ENCODE measurements at regions not wholly inside any gene's neighbourhood (a gene's known extent, or its start where the extent isn't known, plus 50 kb on each side); places are given as distances from the start of the nearest gene placed in this dataset.

DNA sequence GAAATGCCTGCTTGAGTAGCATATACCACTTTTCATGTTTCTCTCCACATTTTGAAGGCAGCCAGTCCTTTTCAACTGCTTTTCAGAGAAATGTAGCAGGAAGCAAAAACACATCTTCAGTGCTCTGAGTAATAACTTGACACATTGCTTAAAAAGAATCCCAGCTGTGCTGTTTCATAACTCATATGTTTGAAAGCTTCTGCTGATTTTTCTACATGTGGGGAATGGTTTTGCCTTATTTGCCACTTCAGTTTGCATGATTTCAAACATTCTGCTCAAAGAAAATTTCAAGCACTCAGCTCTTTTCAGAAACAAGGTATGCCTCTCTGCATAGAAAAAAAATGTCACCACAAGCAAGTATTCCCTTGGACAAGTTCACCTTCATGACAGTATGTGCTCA is 732.8 kb downstream of the POM121L12 start:
- no peaks in the 10 kb centered on the region for H3K36me3 Mint-ChIP-seq
- no peak overlapping the region for H3K4me3 Mint-ChIP-seq
- no peaks in the 10 kb centered on the region for H3K27me3 Mint-ChIP-seq
- H3K27ac Mint-ChIP-seq: no peak overlapping the region
- peaks cover 10% of the 10 kb centered on the region for H3K9me3 Mint-ChIP-seq
- DNase-seq (ENCODE audit: low spot score in 2 of 2) (no peak), ATAC-seq (ENCODE audit: low read depth) (no peak)
- H3K4me1 Mint-ChIP-seq: no peaks in the 10 kb centered on the region

DNA sequence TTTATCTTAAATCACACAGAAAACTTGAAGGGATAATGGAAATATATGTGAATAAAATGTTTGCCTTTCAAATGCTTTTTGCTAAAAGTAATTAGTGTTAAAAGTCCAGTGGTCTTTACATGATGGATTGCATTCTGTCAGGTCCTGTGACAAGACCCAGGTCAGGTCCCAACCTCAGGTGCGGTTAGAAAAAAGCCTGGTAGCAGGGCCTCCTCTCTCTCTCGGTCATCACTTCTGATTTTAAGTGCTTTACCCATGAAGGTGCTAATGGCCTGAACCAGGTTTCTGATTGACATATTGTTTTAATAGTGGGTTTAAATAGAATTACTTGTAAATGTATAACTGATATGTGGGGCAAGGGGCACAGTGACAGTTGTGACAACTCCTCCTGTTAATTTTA is 736.3 kb downstream of the POM121L12 start:
- no peaks in the 10 kb centered on the region for H3K27me3 Mint-ChIP-seq
- ATAC-seq (ENCODE audit: low read depth) (no peak), DNase-seq (ENCODE audit: low spot score in 2 of 2) (no peak)
- H3K4me1 Mint-ChIP-seq: no peaks in the 10 kb centered on the region
- H3K27ac Mint-ChIP-seq: no peak overlapping the region
- H3K4me3 Mint-ChIP-seq: no peak overlapping the region
- peaks cover 3% of the 10 kb centered on the region for H3K9me3 Mint-ChIP-seq
- no peaks in the 10 kb centered on the region for H3K36me3 Mint-ChIP-seq

DNA sequence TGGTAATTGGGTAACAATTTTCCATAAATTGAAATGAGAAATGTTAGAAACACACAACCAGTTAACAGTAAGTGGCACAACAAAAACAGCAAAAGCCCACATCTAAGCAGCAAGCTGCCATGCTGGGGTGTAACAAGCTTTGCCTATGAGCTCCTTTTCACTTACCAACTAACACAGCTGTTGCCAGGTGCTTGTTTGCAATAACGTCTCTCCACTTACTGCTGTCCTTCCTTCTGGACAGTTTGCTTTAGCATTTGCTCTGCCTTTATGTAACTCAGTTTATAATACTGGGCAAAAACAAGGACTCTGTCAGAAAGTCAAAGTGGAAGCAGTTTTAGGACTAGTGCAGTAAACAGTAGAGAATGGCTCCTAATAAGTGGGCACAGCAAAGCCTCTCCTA is 740.9 kb downstream of the POM121L12 start:
- ATAC-seq (ENCODE audit: low read depth): no peak

DNA sequence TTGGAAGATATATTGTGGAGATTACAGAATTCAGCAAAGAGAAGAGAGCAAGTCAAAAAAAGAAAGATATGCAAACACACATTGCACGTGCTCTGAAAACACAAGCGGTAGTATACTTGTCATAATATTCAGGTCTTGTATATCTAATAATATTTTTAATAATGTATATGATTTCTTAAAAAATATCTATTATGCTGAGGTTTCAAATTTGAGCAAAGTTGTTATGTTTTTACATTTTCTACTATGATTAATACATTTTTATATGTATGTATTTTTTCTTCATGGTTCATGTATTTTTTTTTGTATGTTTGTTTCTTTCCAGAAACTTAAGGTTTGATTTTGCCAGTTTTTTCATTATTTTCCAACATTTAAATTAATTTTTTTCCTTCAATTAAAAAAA is 752.4 kb upstream of the VSTM2A start:
- peaks cover 13% of the 10 kb centered on the region for H3K9me3 Mint-ChIP-seq
- no peak for ATAC-seq (ENCODE audit: low read depth)
- no peak overlapping the region for H3K4me3 Mint-ChIP-seq
- no peak overlapping the region for H3K27ac Mint-ChIP-seq
- no peaks in the 10 kb centered on the region for H3K4me1 Mint-ChIP-seq
- no peak for DNase-seq (ENCODE audit: low spot score in 2 of 2)
- H3K27me3 Mint-ChIP-seq: no peaks in the 10 kb centered on the region
- no peaks in the 10 kb centered on the region for H3K36me3 Mint-ChIP-seq

More for the DNA sequence above, 740.9 kb downstream of the POM121L12 start:
- H3K27ac Mint-ChIP-seq: no peak overlapping the region
- H3K4me1 Mint-ChIP-seq: no peaks in the 10 kb centered on the region
- no peaks in the 10 kb centered on the region for H3K36me3 Mint-ChIP-seq
- peaks cover 2% of the 10 kb centered on the region for H3K9me3 Mint-ChIP-seq
- no peaks in the 10 kb centered on the region for H3K27me3 Mint-ChIP-seq
- no peak for DNase-seq (ENCODE audit: low spot score in 2 of 2)
- no peak overlapping the region for H3K4me3 Mint-ChIP-seq

DNA sequence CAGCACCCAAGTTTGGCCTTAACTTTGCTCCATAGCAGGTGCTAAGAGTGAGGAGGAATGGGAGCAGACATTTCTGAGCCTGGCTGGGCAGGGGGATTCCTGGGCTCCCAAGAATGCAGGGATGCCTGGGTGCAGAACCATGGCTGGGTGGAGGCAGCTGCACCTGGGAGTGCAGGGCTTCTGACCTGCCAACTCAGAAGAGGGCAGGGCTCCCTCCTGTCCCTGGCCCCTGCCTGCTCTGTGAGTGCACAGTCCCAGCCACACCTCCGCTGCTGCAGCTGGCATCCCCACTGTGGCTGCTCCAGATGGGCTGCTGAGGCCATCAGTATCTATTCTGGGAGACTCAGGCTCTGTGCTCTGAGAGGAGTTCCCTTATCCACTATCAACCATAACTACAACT is 747.4 kb upstream of the VSTM2A start:
- Mint-ChIP-seq H3K4me3 (no peak overlapping the region), H3K9me3 (peaks cover 8% of the 10 kb centered on the region), H3K36me3 (no peaks in the 10 kb centered on the region), H3K27me3 (no peaks in the 10 kb centered on the region), H3K27ac (no peak overlapping the region), H3K4me1 (no peaks in the 10 kb centered on the region)
- ATAC-seq (ENCODE audit: low read depth) (no peak), DNase-seq (ENCODE audit: low spot score in 2 of 2) (no peak)

DNA sequence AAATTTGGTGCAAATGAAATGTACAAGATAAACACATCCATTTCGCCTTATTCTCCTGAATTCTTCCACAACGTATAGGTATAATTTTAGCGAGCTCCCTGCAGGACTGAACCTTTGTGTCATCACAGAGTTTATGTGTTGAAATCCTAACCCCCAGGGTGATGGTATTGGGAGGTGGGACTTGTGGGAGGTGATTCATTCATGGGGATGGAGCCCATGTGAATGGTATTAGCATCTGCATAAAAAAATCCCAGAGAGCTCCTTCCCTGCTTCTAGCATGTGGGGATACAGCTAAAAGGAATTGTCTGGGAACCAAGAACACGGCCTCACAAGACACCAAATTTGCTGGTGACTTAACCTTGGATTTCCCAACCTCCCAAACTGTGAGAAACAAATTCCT is 741.4 kb upstream of the VSTM2A start:
- ATAC-seq (ENCODE audit: low read depth): no peak

DNA sequence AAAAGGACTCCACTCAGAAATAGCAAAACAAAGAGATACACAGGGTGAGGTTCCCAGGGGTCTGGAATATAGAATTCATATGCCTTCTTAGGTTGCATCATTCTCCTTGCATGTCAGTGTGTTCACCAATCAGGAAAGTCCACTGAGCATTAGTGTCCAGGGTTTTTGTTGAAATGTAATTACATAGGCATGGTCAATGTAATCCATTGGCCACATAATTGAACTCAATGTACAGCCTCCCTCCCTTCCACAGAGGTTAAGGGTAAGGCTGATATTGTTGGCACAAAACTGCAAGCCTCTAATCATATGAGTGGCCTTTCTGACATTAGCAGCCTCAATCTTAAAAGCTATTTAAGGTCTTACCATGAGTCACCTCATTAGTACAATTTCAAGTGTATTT is 736.1 kb upstream of the VSTM2A start:
- no peak overlapping the region for H3K27ac Mint-ChIP-seq
- H3K4me3 Mint-ChIP-seq: no peak overlapping the region
- no peak for ATAC-seq (ENCODE audit: low read depth)
- H3K27me3 Mint-ChIP-seq: no peaks in the 10 kb centered on the region
- H3K4me1 Mint-ChIP-seq: no peaks in the 10 kb centered on the region
- peaks cover 6% of the 10 kb centered on the region for H3K9me3 Mint-ChIP-seq
- no peaks in the 10 kb centered on the region for H3K36me3 Mint-ChIP-seq
- no peak for DNase-seq (ENCODE audit: low spot score in 2 of 2)

More for the DNA sequence above, 741.4 kb upstream of the VSTM2A start:
- H3K4me3 Mint-ChIP-seq: no peak overlapping the region
- no peak for DNase-seq (ENCODE audit: low spot score in 2 of 2)
- H3K9me3 Mint-ChIP-seq: peaks cover 5% of the 10 kb centered on the region
- no peaks in the 10 kb centered on the region for H3K27me3 Mint-ChIP-seq
- no peaks in the 10 kb centered on the region for H3K36me3 Mint-ChIP-seq
- no peak overlapping the region for H3K27ac Mint-ChIP-seq
- H3K4me1 Mint-ChIP-seq: no peaks in the 10 kb centered on the region

DNA sequence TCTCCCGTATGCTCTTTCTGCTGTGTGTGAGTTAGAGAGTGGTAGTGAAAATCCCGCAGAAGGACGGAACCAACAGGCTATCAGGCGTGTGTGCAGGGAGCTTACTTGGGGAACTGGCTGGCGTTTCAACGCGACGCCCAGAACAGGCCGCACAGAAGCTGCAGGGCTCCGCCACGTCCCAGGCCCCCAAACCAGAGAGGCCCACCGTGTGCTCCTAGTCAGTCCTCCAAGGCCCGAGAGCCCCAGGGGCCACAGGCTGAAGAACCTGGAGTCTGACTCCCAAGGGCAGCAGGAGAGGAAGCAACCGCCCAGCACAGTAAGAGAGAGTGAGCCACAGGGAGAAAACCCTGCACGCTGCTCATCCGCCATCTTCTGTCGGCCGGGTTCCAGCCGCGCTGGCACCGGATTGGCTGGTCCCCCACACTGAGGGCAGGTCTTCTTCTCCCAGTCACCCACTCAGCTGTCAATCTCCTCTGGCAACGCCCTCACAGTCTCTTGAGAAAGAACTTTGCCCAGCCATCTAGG is 730.6 kb upstream of the VSTM2A start:
- ATAC-seq (ENCODE audit: low read depth) (no peak), DNase-seq (ENCODE audit: low spot score in 2 of 2) (no peak)
- Mint-ChIP-seq H3K27me3 (no peaks in the 10 kb centered on the region), H3K4me1 (no peaks in the 10 kb centered on the region), H3K27ac (no peak overlapping the region), H3K4me3 (peak overlapping the region; percentile 32), H3K9me3 (peaks cover 6% of the 10 kb centered on the region), H3K36me3 (no peaks in the 10 kb centered on the region)

DNA sequence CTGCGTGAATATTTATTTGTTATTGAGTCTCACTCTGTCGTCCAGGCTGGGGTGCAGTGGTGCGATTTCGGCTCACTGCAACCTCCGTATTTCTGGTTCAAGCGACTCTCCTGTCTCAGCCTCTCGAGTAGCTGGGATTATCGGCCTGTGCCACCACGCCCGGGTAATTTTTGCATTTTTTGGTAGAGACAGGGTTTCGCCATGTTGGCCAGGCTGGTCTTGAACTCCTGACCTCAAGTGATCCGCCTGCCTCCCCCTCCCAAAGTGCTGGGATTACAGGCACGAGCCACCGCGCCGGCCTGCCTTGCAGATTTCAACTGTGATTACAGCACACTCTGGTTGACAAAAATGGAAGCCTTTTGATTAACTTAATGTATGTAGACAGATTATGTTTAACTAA is 730.0 kb upstream of the VSTM2A start:
- no peaks in the 10 kb centered on the region for H3K4me1 Mint-ChIP-seq
- H3K36me3 Mint-ChIP-seq: no peaks in the 10 kb centered on the region
- peaks cover 5% of the 10 kb centered on the region for H3K9me3 Mint-ChIP-seq
- no peak overlapping the region for H3K4me3 Mint-ChIP-seq
- no peak overlapping the region for H3K27ac Mint-ChIP-seq
- DNase-seq (ENCODE audit: low spot score in 2 of 2) (no peak), ATAC-seq (ENCODE audit: low read depth) (no peak)
- no peaks in the 10 kb centered on the region for H3K27me3 Mint-ChIP-seq

DNA sequence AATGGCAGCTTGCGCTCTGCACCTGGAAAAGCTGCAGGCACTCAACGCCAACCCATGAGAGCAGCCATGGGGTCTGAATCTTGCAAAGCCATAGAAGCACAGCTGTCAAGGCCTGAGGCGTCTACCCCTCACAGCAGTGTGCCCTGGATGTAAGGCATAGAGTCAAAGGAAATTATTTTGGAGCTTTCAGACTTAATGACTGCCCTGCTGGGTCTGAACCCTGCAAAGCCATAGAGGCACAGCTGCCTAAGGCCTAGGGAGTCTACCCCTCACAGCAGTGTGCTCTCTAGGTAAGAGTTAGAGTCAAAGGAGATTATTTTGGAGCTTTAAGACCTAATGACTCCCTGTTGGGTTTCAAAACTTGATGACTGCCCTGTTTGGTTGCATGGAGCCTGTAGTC is 706.9 kb upstream of the VSTM2A start:
- H3K9me3 Mint-ChIP-seq: peaks cover 11% of the 10 kb centered on the region
- no peaks in the 10 kb centered on the region for H3K4me1 Mint-ChIP-seq
- ATAC-seq (ENCODE audit: low read depth): no peak
- no peak overlapping the region for H3K4me3 Mint-ChIP-seq
- DNase-seq (ENCODE audit: low spot score in 2 of 2): no peak
- H3K27me3 Mint-ChIP-seq: no peaks in the 10 kb centered on the region
- H3K36me3 Mint-ChIP-seq: no peaks in the 10 kb centered on the region
- no peak overlapping the region for H3K27ac Mint-ChIP-seq

DNA sequence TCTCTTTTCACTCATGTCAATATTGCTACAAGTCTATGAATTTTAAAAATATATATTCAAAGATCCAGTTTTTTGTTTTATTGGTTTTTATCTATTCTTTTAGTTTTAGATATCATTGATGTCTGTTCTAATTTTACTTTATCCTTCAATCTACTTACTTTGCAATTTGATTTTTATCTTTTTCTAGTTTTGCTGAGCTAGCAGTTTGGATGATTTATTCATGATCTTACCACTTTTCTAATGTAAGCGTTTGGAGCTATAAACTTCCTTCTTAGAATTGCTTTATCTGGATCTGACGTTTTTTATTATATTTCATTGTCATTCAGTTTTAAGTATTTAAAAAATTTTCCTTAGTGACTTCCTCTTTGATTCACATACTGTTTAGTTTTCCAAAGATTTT is 664.5 kb upstream of the VSTM2A start:
- no peak overlapping the region for H3K4me3 Mint-ChIP-seq
- H3K27me3 Mint-ChIP-seq: no peaks in the 10 kb centered on the region
- peaks cover 12% of the 10 kb centered on the region for H3K9me3 Mint-ChIP-seq
- H3K4me1 Mint-ChIP-seq: no peaks in the 10 kb centered on the region
- DNase-seq (ENCODE audit: low spot score in 2 of 2): no peak
- no peaks in the 10 kb centered on the region for H3K36me3 Mint-ChIP-seq
- no peak overlapping the region for H3K27ac Mint-ChIP-seq
- no peak for ATAC-seq (ENCODE audit: low read depth)

DNA sequence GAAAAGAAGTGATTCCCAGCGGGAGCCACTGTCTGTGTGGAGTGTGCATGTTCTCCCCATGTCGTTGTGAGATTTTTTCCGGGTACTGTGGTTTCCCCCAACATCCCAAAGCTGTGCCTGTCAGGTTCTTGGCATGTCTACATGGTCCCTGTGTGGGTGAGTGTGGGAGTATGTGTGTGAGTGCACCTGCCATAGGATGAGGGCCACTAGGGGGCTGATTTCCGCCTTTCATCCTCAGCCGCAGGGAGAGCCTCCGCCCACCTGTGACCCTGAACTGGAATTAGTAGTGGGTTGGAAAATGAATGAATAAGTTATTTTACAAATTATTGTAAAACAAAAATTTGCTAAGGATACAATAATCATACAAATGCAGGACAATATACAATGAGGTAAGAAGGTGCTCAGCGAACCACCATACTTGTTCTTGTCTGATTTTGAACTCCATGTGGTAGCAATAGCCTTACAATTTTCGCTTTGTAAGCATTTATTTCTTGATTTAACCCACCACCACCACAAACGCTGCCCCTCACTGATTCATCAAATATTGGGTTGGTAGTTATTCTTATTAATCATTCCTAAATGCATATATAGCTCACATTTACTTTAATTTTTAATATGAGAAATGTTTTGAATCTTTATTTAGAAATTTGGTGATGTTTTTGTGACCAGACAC is 641.2 kb upstream of the VSTM2A start:
- Mint-ChIP-seq H3K27ac (no peak overlapping the region), H3K4me1 (no peaks in the 10 kb centered on the region), H3K27me3 (no peaks in the 10 kb centered on the region), H3K9me3 (peaks cover 9% of the 10 kb centered on the region), H3K4me3 (no peak overlapping the region), H3K36me3 (no peaks in the 10 kb centered on the region)
- ATAC-seq (ENCODE audit: low read depth) (no peak), DNase-seq (ENCODE audit: low spot score in 2 of 2) (no peak)

DNA sequence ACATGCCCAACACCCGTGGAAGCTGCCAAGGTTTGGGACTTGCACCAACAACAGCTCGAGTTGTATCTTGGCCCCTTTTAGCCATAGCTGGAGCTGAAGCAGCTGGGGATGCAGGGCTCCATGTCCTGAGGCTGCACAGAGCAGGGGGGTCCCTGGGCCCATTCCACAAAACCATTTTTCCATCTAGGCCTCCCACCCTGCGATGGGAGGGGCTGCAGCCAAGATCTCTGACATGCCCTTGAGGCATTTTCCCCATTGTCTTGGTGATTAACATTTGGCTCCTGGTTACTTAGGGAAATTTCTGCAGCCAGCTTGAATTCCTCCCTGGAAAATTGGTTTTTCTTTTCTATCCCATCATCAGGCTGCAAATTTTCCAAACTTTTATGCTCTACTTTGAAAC is 637.8 kb upstream of the VSTM2A start:
- Mint-ChIP-seq H3K27me3 (no peaks in the 10 kb centered on the region), H3K9me3 (peaks cover 10% of the 10 kb centered on the region), H3K36me3 (no peaks in the 10 kb centered on the region), H3K4me1 (no peaks in the 10 kb centered on the region), H3K4me3 (no peak overlapping the region), H3K27ac (no peak overlapping the region)
- ATAC-seq (ENCODE audit: low read depth): no peak
- no peak for DNase-seq (ENCODE audit: low spot score in 2 of 2)

DNA sequence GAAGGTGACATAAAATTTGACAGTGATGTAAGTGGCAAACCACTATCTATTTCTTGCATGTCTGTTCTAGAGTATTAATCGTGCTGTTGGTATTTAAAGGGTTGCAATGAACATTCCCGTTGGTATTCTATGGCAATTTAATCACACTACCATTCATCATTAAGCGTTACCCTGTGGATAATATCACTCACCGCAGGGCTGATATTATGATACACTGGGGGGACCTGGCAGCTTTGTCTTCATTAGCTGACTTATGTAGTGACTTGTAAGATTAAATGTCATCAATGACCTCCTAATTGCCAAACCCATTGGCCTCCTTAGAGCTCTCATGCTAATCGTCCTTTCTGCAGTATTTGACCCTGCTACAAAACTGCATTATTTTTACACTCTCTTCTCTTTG is 624.5 kb upstream of the VSTM2A start:
- no peak overlapping the region for H3K4me3 Mint-ChIP-seq
- ATAC-seq (ENCODE audit: low read depth) (no peak), DNase-seq (ENCODE audit: low spot score in 2 of 2) (no peak)
- no peaks in the 10 kb centered on the region for H3K27me3 Mint-ChIP-seq
- H3K36me3 Mint-ChIP-seq: no peaks in the 10 kb centered on the region
- peaks cover 8% of the 10 kb centered on the region for H3K9me3 Mint-ChIP-seq
- no peak overlapping the region for H3K27ac Mint-ChIP-seq
- no peaks in the 10 kb centered on the region for H3K4me1 Mint-ChIP-seq

DNA sequence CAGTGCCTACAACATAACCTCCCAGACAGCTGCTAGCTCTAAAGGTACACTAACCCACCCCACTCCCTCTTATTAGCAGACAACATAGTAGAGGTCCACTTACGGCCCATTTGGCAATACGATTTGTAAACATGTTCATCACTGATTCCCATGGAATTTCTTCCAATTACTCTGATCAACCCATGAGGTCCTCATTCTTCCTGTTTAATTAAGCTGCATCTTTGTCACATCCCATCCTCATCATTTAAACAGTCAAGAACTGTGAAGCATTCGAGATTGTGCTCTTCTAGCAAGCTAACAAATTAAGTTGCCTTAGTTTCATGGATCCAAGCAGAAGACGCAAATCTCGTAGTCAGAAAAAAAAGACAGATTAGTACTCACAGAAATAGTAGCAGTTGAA is 622.2 kb upstream of the VSTM2A start:
- H3K36me3 Mint-ChIP-seq: no peaks in the 10 kb centered on the region
- peaks cover 8% of the 10 kb centered on the region for H3K9me3 Mint-ChIP-seq
- no peaks in the 10 kb centered on the region for H3K4me1 Mint-ChIP-seq
- H3K27me3 Mint-ChIP-seq: no peaks in the 10 kb centered on the region
- DNase-seq (ENCODE audit: low spot score in 2 of 2) (no peak), ATAC-seq (ENCODE audit: low read depth) (no peak)
- H3K4me3 Mint-ChIP-seq: no peak overlapping the region
- no peak overlapping the region for H3K27ac Mint-ChIP-seq
